WTC11 (cell line): ENCODE measurements at regions not wholly inside any gene's neighbourhood (a gene's known extent, or its start where the extent isn't known, plus 50 kb on each side); places are given as distances from the start of the nearest gene placed in this dataset.

Source experiments
- ATAC-seq: fragments of 200-7000 bp; cut with Tn5 transposase; 2 replicates; pipeline ENCODE4 v1.10.0; 2021; ENCODE audit warnings: mild to moderate bottlenecking, moderate library complexity
- CTCF ChIA-PET: fragments of 300-600 bp; sonication (Branson Sonifier 250); formaldehyde crosslinking; loops from one replicate; lab custom pipeline; 2021; ENCODE audit warnings: antibody characterized with exemption; lab: Charles Lee
- POLR2A ChIA-PET: fragments of 350-600 bp; sonication (Branson Sonifier 250); formaldehyde crosslinking; loops from one replicate; lab custom pipeline; 2021; ENCODE audit warnings: antibody characterized with exemption; lab: Charles Lee
- DNase-seq: peaks from one replicate; pipeline ENCODE4 v3.0.0; 2021; ENCODE audit warnings: low spot score
- H3K27ac Mint-ChIP-seq: 2 replicates; pipeline ENCODE4 v1.8.0; 2021; ENCODE audit warnings: mixed read lengths
- H3K27me3 Mint-ChIP-seq: 2 replicates; pipeline ENCODE4 v1.8.0; 2021; ENCODE audit warnings: low read depth, mild to moderate bottlenecking, moderate library complexity, mixed read lengths
- H3K36me3 Mint-ChIP-seq: 2 replicates; pipeline ENCODE4 v1.8.0; 2021; ENCODE audit warnings: mixed read lengths
- H3K4me1 Mint-ChIP-seq: 2 replicates; pipeline ENCODE4 v1.8.0; 2022; ENCODE audit warnings: mixed read lengths
- H3K4me3 Mint-ChIP-seq: 2 replicates; pipeline ENCODE4 v1.8.0; 2021; ENCODE audit warnings: mild to moderate bottlenecking, moderate library complexity, mixed read lengths
- H3K9me3 Mint-ChIP-seq: 2 replicates; pipeline ENCODE4 v1.8.0; 2021; ENCODE audit warnings: mixed read lengths
- ATF3 ChIP-seq: sonication (generic); formaldehyde crosslinking; conservative IDR thresholded peaks from 2 replicates; pipeline ENCODE4 v1.8.1; 2022; ENCODE audit warnings: mild to moderate bottlenecking, missing genetic modification reagents
- ATF6 ChIP-seq: sonication (generic); formaldehyde crosslinking; IDR thresholded peaks from 2 replicates; pipeline ENCODE4 v1.8.1; 2023; ENCODE audit warnings: mild to moderate bottlenecking, missing genetic modification reagents
- CBFB ChIP-seq: sonication (generic); formaldehyde crosslinking; IDR thresholded peaks from 2 replicates; pipeline ENCODE4 v1.8.1; 2022; ENCODE audit warnings: mild to moderate bottlenecking, low read depth, missing genetic modification reagents
- E2F4 ChIP-seq: sonication (generic); formaldehyde crosslinking; IDR thresholded peaks from 2 replicates; pipeline ENCODE4 v1.8.1; 2022; ENCODE audit warnings: low read depth, mild to moderate bottlenecking, moderate library complexity, missing genetic modification reagents, borderline replicate concordance
- E2F5 ChIP-seq: sonication (generic); formaldehyde crosslinking; IDR thresholded peaks from 2 replicates; pipeline ENCODE4 v1.8.1; 2022; ENCODE audit warnings: mild to moderate bottlenecking, moderate library complexity, missing genetic modification reagents
- EMX1 ChIP-seq: fragments of 250-450 bp; sonication (Bioruptor Pico); IDR thresholded peaks from 2 replicates; pipeline ENCODE4 v1.8.0; 2021; ENCODE audit warnings: mild to moderate bottlenecking
- ERG ChIP-seq: fragments of 250-450 bp; sonication (Bioruptor Pico); IDR thresholded peaks from 2 replicates; pipeline ENCODE4 v1.8.0; 2021; ENCODE audit warnings: mild to moderate bottlenecking
- FOXP4 ChIP-seq: sonication (generic); formaldehyde crosslinking; IDR thresholded peaks from 2 replicates; pipeline ENCODE4 v1.8.0; 2022; ENCODE audit warnings: mild to moderate bottlenecking, missing genetic modification reagents
- JAZF1 ChIP-seq: fragments of 250-450 bp; sonication (Bioruptor Pico); IDR thresholded peaks from 2 replicates; pipeline ENCODE4 v1.9.0; 2021; ENCODE audit warnings: moderate library complexity, mild to moderate bottlenecking, inconsistent platforms
- NFYB ChIP-seq: sonication (generic); formaldehyde crosslinking; conservative IDR thresholded peaks from 2 replicates; pipeline ENCODE4 v1.8.0; 2022; ENCODE audit warnings: low read depth, missing genetic modification reagents
- PRDM15 ChIP-seq: sonication (generic); formaldehyde crosslinking; IDR thresholded peaks from 2 replicates; pipeline ENCODE4 v1.8.0; 2022; ENCODE audit warnings: missing genetic modification reagents
- PRRX2 ChIP-seq: fragments of 250-450 bp; sonication (Bioruptor Pico); IDR thresholded peaks from 2 replicates; pipeline ENCODE4 v1.8.0; 2021; ENCODE audit warnings: mild to moderate bottlenecking
- TCF7 ChIP-seq: sonication (generic); formaldehyde crosslinking; IDR thresholded peaks from 2 replicates; pipeline ENCODE4 v1.8.0; 2022; ENCODE audit warnings: mild to moderate bottlenecking, low read depth, missing genetic modification reagents, moderate library complexity
- ZNF138 ChIP-seq: sonication (generic); formaldehyde crosslinking; conservative IDR thresholded peaks from 2 replicates; pipeline ENCODE4 v1.8.1; 2022; ENCODE audit warnings: mild to moderate bottlenecking, moderate library complexity, missing genetic modification reagents
- ZNF232 ChIP-seq: sonication (generic); formaldehyde crosslinking; IDR thresholded peaks from 2 replicates; pipeline ENCODE4 v1.8.0; 2022; ENCODE audit warnings: mild to moderate bottlenecking, missing genetic modification reagents
- ZNF263 ChIP-seq: sonication (generic); formaldehyde crosslinking; IDR thresholded peaks from 2 replicates; pipeline ENCODE4 v1.8.1; 2022; ENCODE audit warnings: low read depth, mild to moderate bottlenecking, moderate library complexity, missing genetic modification reagents
- ZNF317 ChIP-seq: sonication (generic); formaldehyde crosslinking; IDR thresholded peaks from 2 replicates; pipeline ENCODE4 v1.8.1; 2023; ENCODE audit warnings: low read depth, mild to moderate bottlenecking, moderate library complexity, missing genetic modification reagents, borderline replicate concordance
- ZNF416 ChIP-seq: fragments of 250-450 bp; sonication (Bioruptor Pico); IDR thresholded peaks from 2 replicates; pipeline ENCODE4 v1.9.0; 2021; ENCODE audit warnings: mild to moderate bottlenecking, inconsistent platforms
- ZNF512 ChIP-seq: sonication (generic); formaldehyde crosslinking; IDR thresholded peaks from 2 replicates; pipeline ENCODE4 v1.8.1; 2022; ENCODE audit warnings: missing genetic modification reagents, borderline replicate concordance

- TF ChIP-seq ERG (CRISPR knock-in tag) (no peak), ZNF512 (no peak), NFYB (CRISPR knock-in tag) (no peak), ZNF263 (no peak)
Observed at GRCh38 chr4:138330531-138330930, 88.4 kb upstream of the SLC7A11 start (continued).

GRCh38 chr4:138329506-138330070 is 87.4 kb upstream of the SLC7A11 start:
- no peak for DNase-seq
- ChIA-PET POLR2A (no interaction called here), CTCF (interaction anchor here (0.6 kb wide), 1 partner anchor 541 kb away, joined by 3 read pairs; no protein-coding TSS in a partner anchor)
- TF ChIP-seq EMX1 (CRISPR knock-in tag) (no peak), PRRX2 (no peak), ZNF317 (CRISPR knock-in tag) (no peak), FOXP4 (CRISPR knock-in tag) (no peak)
- Mint-ChIP-seq H3K9me3 (peaks cover 26% of the 10 kb centered on the region), H3K27me3 (peaks cover 2% of the 10 kb centered on the region; the same call in 1 of the 2 replicates), H3K4me3 (no peak overlapping the region), H3K27ac (no peak overlapping the region), H3K4me1 (peaks cover 13% of the 10 kb centered on the region), H3K36me3 (peaks cover 4% of the 10 kb centered on the region; the same call in 1 of the 2 replicates)
- 0 out of 2 replicates have a peak, but pooled peaks have one; percentile 20 for ATAC-seq

GRCh38 chr4:138327338-138327737 is 85.2 kb upstream of the SLC7A11 start:
- CTCF ChIA-PET: no interaction called here
- TF ChIP-seq E2F5 (no peak), ZNF317 (CRISPR knock-in tag) (no peak), ZNF416 (no peak), PRDM15 (CRISPR knock-in tag) (no peak), TCF7 (CRISPR knock-in tag) (no peak), ATF3 (CRISPR knock-in tag) (no peak), ZNF232 (CRISPR knock-in tag) (no peak), ZNF138 (CRISPR knock-in tag) (no peak), JAZF1 (no peak), E2F4 (no peak), CBFB (CRISPR knock-in tag) (no peak), ATF6 (CRISPR knock-in tag) (no peak)

More at GRCh38 chr4:138327338-138327737, 85.2 kb upstream of the SLC7A11 start:
- POLR2A ChIA-PET: no interaction called here
- H3K4me1 Mint-ChIP-seq: peaks cover 13% of the 10 kb centered on the region
- DNase-seq (no peak), ATAC-seq (peak; percentile 61)
- H3K27me3 Mint-ChIP-seq: peaks cover 2% of the 10 kb centered on the region; the same call in 1 of the 2 replicates
- peaks cover 4% of the 10 kb centered on the region; the same call in 1 of the 2 replicates for H3K36me3 Mint-ChIP-seq
- no peak overlapping the region for H3K4me3 Mint-ChIP-seq
- no peak overlapping the region for H3K27ac Mint-ChIP-seq
- peaks cover 13% of the 10 kb centered on the region for H3K9me3 Mint-ChIP-seq
